ENCODE measurements at regions not wholly inside any gene's neighbourhood (a gene's known extent, or its start where the extent isn't known, plus 50 kb on each side); places are given as distances from the start of the nearest gene placed in this dataset.

- no peak overlapping the region for H3K4me3 ChIP-seq (ENCODE audit: low read depth, low read length)
- TF ChIP-seq, protein P1, sequence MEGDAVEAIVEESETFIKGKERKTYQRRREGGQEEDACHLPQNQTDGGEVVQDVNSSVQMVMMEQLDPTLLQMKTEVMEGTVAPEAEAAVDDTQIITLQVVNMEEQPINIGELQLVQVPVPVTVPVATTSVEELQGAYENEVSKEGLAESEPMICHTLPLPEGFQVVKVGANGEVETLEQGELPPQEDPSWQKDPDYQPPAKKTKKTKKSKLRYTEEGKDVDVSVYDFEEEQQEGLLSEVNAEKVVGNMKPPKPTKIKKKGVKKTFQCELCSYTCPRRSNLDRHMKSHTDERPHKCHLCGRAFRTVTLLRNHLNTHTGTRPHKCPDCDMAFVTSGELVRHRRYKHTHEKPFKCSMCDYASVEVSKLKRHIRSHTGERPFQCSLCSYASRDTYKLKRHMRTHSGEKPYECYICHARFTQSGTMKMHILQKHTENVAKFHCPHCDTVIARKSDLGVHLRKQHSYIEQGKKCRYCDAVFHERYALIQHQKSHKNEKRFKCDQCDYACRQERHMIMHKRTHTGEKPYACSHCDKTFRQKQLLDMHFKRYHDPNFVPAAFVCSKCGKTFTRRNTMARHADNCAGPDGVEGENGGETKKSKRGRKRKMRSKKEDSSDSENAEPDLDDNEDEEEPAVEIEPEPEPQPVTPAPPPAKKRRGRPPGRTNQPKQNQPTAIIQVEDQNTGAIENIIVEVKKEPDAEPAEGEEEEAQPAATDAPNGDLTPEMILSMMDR (IDR thresholded peaks at IDR 0.05; ENCODE audit: insufficient read depth, low read depth, low read length) = no peak
- DNase-seq (ENCODE audit: low read depth) = no peak
Observed at GRCh38 chr11:98565311-98565710, 455.4 kb upstream of the CNTN5 start.

DNA sequence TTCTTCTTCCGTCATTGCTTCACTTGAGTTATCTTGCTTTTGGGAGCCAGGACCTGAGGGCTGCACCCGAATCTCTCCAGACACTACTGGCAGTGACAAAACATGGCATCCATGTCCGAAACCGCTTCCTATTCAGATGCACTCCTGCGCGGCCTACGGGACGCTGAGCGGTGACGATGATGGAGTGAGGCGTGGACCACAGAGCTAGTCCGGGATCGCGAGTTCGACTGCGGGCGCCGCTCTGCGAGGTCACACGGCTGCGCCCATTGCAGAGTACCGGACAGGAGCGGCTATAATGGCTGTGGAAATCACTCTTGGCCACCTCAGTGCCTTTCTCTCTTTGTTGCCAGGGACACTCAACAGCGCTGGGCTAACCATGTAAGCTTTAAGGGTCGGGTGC, 453.8 kb upstream of the CNTN5 start:
- no peak overlapping the region for H3K4me3 ChIP-seq (ENCODE audit: low read depth, low read length)
- TF ChIP-seq, protein P1 (IDR thresholded peaks at IDR 0.05; ENCODE audit: insufficient read depth, low read depth, low read length) = no peak
- DNase-seq (ENCODE audit: low read depth) = no peak

DNA sequence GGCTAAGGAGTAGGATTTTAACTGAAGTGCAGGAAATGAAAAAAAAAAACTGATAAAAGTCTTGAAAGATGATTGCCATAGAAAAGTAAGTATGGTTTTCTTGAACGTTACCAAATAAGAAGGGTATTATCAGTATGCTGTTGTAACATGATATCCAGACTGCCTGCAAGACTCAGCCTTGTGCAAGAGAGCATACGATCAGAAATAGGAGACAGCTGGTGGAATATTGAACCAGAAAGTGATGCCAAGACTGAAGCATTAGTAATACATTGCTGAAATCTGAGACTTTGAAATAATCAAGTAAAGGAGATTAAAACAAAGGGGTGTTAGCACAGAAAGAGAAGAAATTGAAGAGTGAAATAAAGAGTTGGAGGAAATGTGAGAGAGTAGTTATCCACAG, 452.7 kb upstream of the CNTN5 start:
- DNase-seq (ENCODE audit: low read depth) = no peak
- no peak overlapping the region for H3K4me3 ChIP-seq (ENCODE audit: low read depth, low read length)
- TF ChIP-seq, protein P1 (IDR thresholded peaks at IDR 0.05; ENCODE audit: insufficient read depth, low read depth, low read length) = no peak

DNA sequence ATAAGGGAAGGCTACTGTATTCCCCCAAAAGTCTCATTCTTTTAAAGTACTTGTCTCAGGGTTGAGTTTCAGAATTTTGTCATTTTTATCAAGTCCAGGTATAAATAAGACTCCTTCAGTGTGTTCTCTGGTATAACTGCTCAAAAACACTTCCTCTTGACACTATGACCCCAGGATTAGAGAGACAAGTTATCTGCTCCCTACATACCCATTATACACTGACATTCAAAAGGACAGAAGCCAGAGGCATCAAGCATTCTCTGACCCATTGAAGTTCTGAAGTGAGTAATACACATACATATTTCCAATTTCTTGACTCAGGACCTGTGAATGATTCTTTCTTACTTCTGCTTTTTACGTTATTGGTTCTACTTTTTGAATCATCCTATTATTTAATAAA, 447.8 kb upstream of the CNTN5 start:
- no peak for DNase-seq (ENCODE audit: low read depth)
- TF ChIP-seq, protein P1 (IDR thresholded peaks at IDR 0.05; ENCODE audit: insufficient read depth, low read depth, low read length) = no peak
- H3K4me3 ChIP-seq (ENCODE audit: low read depth, low read length) = no peak overlapping the region

GRCh38 chr11:98587884-98588283, 432.9 kb upstream of the CNTN5 start:
- TF ChIP-seq, protein P1 (IDR thresholded peaks at IDR 0.05; ENCODE audit: insufficient read depth, low read depth, low read length) = no peak
- no peak overlapping the region for H3K4me3 ChIP-seq (ENCODE audit: low read depth, low read length)
- no peak for DNase-seq (ENCODE audit: low read depth)

- TF ChIP-seq, protein P1 (IDR thresholded peaks at IDR 0.05; ENCODE audit: insufficient read depth, low read depth, low read length) = no peak
- no peak for DNase-seq (ENCODE audit: low read depth)
- H3K4me3 ChIP-seq (ENCODE audit: low read depth, low read length) = no peak overlapping the region
Observed at GRCh38 chr11:98589967-98590366, 430.8 kb upstream of the CNTN5 start.

DNA sequence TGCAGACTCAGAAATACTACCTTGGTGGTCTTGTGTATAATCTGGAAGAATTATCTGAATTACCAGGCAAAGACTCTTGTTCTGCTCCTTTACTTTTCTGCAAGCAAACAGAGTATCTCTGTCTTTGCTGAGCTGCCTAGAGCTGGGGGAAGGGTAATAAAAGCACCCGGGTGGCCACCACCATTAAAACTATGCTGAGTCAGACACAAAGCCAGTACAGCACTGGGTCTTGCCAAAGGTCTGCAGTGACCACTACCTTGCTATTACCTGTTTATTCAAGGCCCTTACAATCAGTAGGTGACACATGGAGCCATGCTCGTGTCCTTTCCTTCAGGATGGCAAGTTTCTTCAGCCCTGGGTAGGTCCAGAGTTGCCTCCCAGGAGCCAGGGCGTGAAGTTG, 420.6 kb upstream of the CNTN5 start:
- TF ChIP-seq, protein P1 (IDR thresholded peaks at IDR 0.05; ENCODE audit: insufficient read depth, low read depth, low read length) = no peak
- DNase-seq (ENCODE audit: low read depth) = no peak
- H3K4me3 ChIP-seq (ENCODE audit: low read depth, low read length) = no peak overlapping the region

Measured in fibroblast of villous mesenchyme (primary cell).